Thoracic aorta (tissue), 2 donors: ENCODE measurements at regions not wholly inside any gene's neighbourhood (a gene's known extent, or its start where the extent isn't known, plus 50 kb on each side); places are given as distances from the start of the nearest gene placed in this dataset.

Experiments
- ATAC-seq: fragments of 150-250 bp; one replicate; pipeline ENCODE4 v1.8.0; 2017; ENCODE audit warnings: low read depth; ENCODE audit not compliant: insufficient number of reproducible peaks, low FRiP score
- DNase-seq: peaks from one replicate; pipeline ENCODE4 v3.0.0-alpha.2; 2020; ENCODE audit warnings: low spot score
- H3K27ac ChIP-seq, 2 donors: fragments of 200-600 bp; sonication (generic); 1 replicate in 1 of 2; 2 replicates in 1 of 2; pipeline ENCODE4 v1.5.1; 2016; ENCODE audit warnings: mild to moderate bottlenecking in 2 of 2, moderate library complexity in 2 of 2
- H3K27me3 ChIP-seq: fragments of 200-600 bp; sonication (generic); replicated peaks from 2 replicates; pipeline ENCODE4 v1.6.0; 2016; ENCODE audit warnings: mild to moderate bottlenecking; ENCODE audit not compliant: insufficient read depth
- H3K36me3 ChIP-seq: fragments of 200-600 bp; sonication (generic); one replicate; pipeline ENCODE4 v1.5.1; 2016
- H3K4me1 ChIP-seq, 2 donors: fragments of 200-600 bp; sonication (generic); 1 replicate in 1 of 2; 2 replicates in 1 of 2; pipeline versions ENCODE4 v1.5.1 to v1.6.0; 2016; ENCODE audit warnings: low read depth in 2 of 2, mild to moderate bottlenecking in 1 of 2; ENCODE audit not compliant: control insufficient read depth in 1 of 2
- H3K4me3 ChIP-seq: fragments of 200-600 bp; sonication (generic); 2 replicates; pipeline ENCODE4 v1.5.1; 2016; ENCODE audit warnings: mild to moderate bottlenecking
- H3K9me3 ChIP-seq: fragments of 200-600 bp; sonication (generic); 2 replicates; pipeline ENCODE4 v1.5.1; 2016
- CTCF ChIP-seq: fragments of 200-600 bp; sonication (generic); IDR thresholded peaks from one replicate; pipeline ENCODE4 v1.5.1; 2019; ENCODE audit warnings: antibody characterized with exemption

- Histone ChIP-seq H3K27me3 (no peaks in the 10 kb centered on the region), H3K9me3 (no peaks in the 10 kb centered on the region), H3K4me3 (no peak overlapping the region), H3K27ac (no peak overlapping the region), H3K4me1 (no peaks in the 10 kb centered on the region), H3K36me3 (no peaks in the 10 kb centered on the region)
- TF ChIP-seq CTCF = no peak
- DNase-seq (no peak), ATAC-seq (no peak)
Measured at GRCh38 chr9:91028166-91028827, 226.7 kb downstream of the SYK start.

- H3K4me3 ChIP-seq = no peak overlapping the region
- ATAC-seq (no peak), DNase-seq (no peak)
- no peak overlapping the region for H3K27ac ChIP-seq
- H3K4me1 ChIP-seq = no peaks in the 10 kb centered on the region
- H3K36me3 ChIP-seq = no peaks in the 10 kb centered on the region
- no peak for TF ChIP-seq CTCF
- no peaks in the 10 kb centered on the region for H3K27me3 ChIP-seq
- no peaks in the 10 kb centered on the region for H3K9me3 ChIP-seq
Measured at GRCh38 chr9:91029650-91030361, 228.2 kb downstream of the SYK start.

GRCh38 chr9:91032121-91032531 lies 230.5 kb downstream of the SYK start:
- Histone ChIP-seq H3K36me3 (no peaks in the 10 kb centered on the region), H3K4me3 (no peak overlapping the region), H3K9me3 (no peaks in the 10 kb centered on the region), H3K4me1 (peaks cover 0 to 3% of the 10 kb centered on the region in 2 donors), H3K27ac (no peak overlapping the region), H3K27me3 (no peaks in the 10 kb centered on the region)
- ATAC-seq = no peak
- no peak for TF ChIP-seq CTCF
- no peak for DNase-seq

GRCh38 chr9:91033270-91033669 lies 231.7 kb downstream of the SYK start:
- H3K9me3 ChIP-seq = no peaks in the 10 kb centered on the region
- no peak for ATAC-seq
- no peaks in the 10 kb centered on the region for H3K36me3 ChIP-seq
- DNase-seq = no peak
- no peak overlapping the region for H3K4me3 ChIP-seq
- H3K27ac ChIP-seq = no peak overlapping the region
- H3K4me1 ChIP-seq = peaks cover 9 to 14% of the 10 kb centered on the region in 2 donors
- no peak for TF ChIP-seq CTCF
- no peaks in the 10 kb centered on the region for H3K27me3 ChIP-seq

- no peak for DNase-seq
Measured at GRCh38 chr9:91033797-91034196, 232.2 kb downstream of the SYK start.

More at GRCh38 chr9:91033797-91034196, 232.2 kb downstream of the SYK start:
- no peak for ATAC-seq
- no peaks in the 10 kb centered on the region for H3K9me3 ChIP-seq
- no peak for TF ChIP-seq CTCF
- H3K4me1 ChIP-seq = peaks cover 12 to 19% of the 10 kb centered on the region in 2 donors
- no peaks in the 10 kb centered on the region for H3K36me3 ChIP-seq
- H3K27me3 ChIP-seq = no peaks in the 10 kb centered on the region
- no peak overlapping the region for H3K4me3 ChIP-seq
- H3K27ac ChIP-seq = no peak overlapping the region
